ENCODE measurements at regions not wholly inside any gene's neighbourhood (a gene's known extent, or its start where the extent isn't known, plus 50 kb on each side); places are given as distances from the start of the nearest gene placed in this dataset.

DNA sequence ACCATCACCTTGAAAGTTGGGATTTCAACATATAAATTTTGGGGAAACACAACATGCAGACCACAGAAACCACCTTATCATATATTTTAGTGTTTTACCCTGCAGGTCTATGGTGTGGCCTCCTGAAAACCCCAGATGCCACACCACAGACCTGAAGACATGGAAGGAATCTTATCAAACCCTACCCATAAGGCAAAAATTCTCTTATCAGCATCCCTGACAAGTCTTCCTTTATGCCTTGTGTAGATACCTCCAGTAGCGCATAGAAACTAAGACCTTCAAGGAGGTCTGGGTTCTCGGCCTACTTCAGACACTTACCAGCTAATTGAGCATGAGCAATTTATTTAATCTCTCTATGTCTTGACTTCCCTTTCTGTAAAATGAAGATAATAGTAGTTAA is 59.1 kb upstream of the SLC14A2 start:
- TF ChIP-seq, protein P1, sequence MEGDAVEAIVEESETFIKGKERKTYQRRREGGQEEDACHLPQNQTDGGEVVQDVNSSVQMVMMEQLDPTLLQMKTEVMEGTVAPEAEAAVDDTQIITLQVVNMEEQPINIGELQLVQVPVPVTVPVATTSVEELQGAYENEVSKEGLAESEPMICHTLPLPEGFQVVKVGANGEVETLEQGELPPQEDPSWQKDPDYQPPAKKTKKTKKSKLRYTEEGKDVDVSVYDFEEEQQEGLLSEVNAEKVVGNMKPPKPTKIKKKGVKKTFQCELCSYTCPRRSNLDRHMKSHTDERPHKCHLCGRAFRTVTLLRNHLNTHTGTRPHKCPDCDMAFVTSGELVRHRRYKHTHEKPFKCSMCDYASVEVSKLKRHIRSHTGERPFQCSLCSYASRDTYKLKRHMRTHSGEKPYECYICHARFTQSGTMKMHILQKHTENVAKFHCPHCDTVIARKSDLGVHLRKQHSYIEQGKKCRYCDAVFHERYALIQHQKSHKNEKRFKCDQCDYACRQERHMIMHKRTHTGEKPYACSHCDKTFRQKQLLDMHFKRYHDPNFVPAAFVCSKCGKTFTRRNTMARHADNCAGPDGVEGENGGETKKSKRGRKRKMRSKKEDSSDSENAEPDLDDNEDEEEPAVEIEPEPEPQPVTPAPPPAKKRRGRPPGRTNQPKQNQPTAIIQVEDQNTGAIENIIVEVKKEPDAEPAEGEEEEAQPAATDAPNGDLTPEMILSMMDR (IDR thresholded peaks at IDR 0.05): no peak
- TF ChIP-seq POLR2A (IDR thresholded peaks at IDR 0.05): no peak

Measured in breast epithelium (tissue), 3 donors.